ENCODE measurements at regions not wholly inside any gene's neighbourhood (a gene's known extent, or its start where the extent isn't known, plus 50 kb on each side); places are given as distances from the start of the nearest gene placed in this dataset.

GRCh38 chr5:63727583-63727982 lies 234.7 kb downstream of the HTR1A start:
- no peak for DNase-seq (ENCODE audit: low read depth in 2 of 2)

GRCh38 chr5:63726496-63726895 lies 235.7 kb downstream of the HTR1A start:
- DNase-seq (ENCODE audit: low read depth in 2 of 2) = no peak

GRCh38 chr5:63719147-63719546 lies 243.1 kb downstream of the HTR1A start:
- no peak for DNase-seq (ENCODE audit: low read depth in 2 of 2)

- DNase-seq (ENCODE audit: low read depth in 2 of 2) = no peak
Measured at GRCh38 chr5:63700241-63700640, 262.0 kb downstream of the HTR1A start.

- DNase-seq (ENCODE audit: low read depth in 2 of 2) = no peak
Measured at GRCh38 chr5:63697811-63698210, 264.4 kb downstream of the HTR1A start.

- DNase-seq (ENCODE audit: low read depth in 2 of 2) = no peak
Measured at GRCh38 chr5:63690546-63690945, 271.7 kb downstream of the HTR1A start.

- DNase-seq (ENCODE audit: low read depth in 2 of 2) = no peak
Measured at GRCh38 chr5:63687854-63688516, 274.3 kb downstream of the HTR1A start.

- DNase-seq (ENCODE audit: low read depth in 2 of 2) = no peak
Measured at GRCh38 chr5:63686938-63687337, 275.3 kb downstream of the HTR1A start.

- DNase-seq (ENCODE audit: low read depth in 2 of 2) = no peak
Measured at GRCh38 chr5:63686181-63686580, 276.1 kb downstream of the HTR1A start.

GRCh38 chr5:63685454-63685853 lies 276.8 kb downstream of the HTR1A start:
- no peak for DNase-seq (ENCODE audit: low read depth in 2 of 2)

GRCh38 chr5:63674881-63675280 lies 287.4 kb downstream of the HTR1A start:
- DNase-seq (ENCODE audit: low read depth in 2 of 2) = no peak

GRCh38 chr5:63655043-63655442 lies 307.2 kb downstream of the HTR1A start:
- no peak for DNase-seq (ENCODE audit: low read depth in 2 of 2)

GRCh38 chr5:63650581-63650980 lies 311.7 kb downstream of the HTR1A start:
- DNase-seq (ENCODE audit: low read depth in 2 of 2) = no peak

GRCh38 chr5:63648376-63648775 lies 313.9 kb downstream of the HTR1A start:
- no peak for DNase-seq (ENCODE audit: low read depth in 2 of 2)

- DNase-seq (ENCODE audit: low read depth in 2 of 2) = no peak
Measured at GRCh38 chr5:63629951-63630630, 332.2 kb downstream of the HTR1A start.

GRCh38 chr5:63613442-63613841 lies 348.8 kb downstream of the HTR1A start:
- DNase-seq (ENCODE audit: low read depth in 2 of 2) = no peak

- no peak for DNase-seq (ENCODE audit: low read depth in 2 of 2)
Measured at GRCh38 chr5:63603996-63604395, 358.2 kb downstream of the HTR1A start.

- DNase-seq (ENCODE audit: low read depth in 2 of 2) = no peak
Measured at GRCh38 chr5:63602971-63603370, 359.3 kb downstream of the HTR1A start.

GRCh38 chr5:63596254-63596653 lies 366.0 kb downstream of the HTR1A start:
- no peak for DNase-seq (ENCODE audit: low read depth in 2 of 2)

GRCh38 chr5:63573380-63573779 lies 388.9 kb downstream of the HTR1A start:
- DNase-seq (ENCODE audit: low read depth in 2 of 2) = no peak

GRCh38 chr5:63572740-63573139 lies 389.5 kb downstream of the HTR1A start:
- DNase-seq (ENCODE audit: low read depth in 2 of 2) = no peak

- no peak for DNase-seq (ENCODE audit: low read depth in 2 of 2)
Measured at GRCh38 chr5:63570752-63571151, 391.5 kb downstream of the HTR1A start.

GRCh38 chr5:63564789-63565188 lies 397.5 kb downstream of the HTR1A start:
- DNase-seq (ENCODE audit: low read depth in 2 of 2) = no peak

Measured in lung microvascular endothelial cell (primary cell).